M059J (cell line): ENCODE measurements at regions not wholly inside any gene's neighbourhood (a gene's known extent, or its start where the extent isn't known, plus 50 kb on each side); places are given as distances from the start of the nearest gene placed in this dataset.

ENCODE experiments used
- DNase-seq: peaks from one replicate; pipeline ENCODE4 v3.0.0-alpha.2; 2012; ENCODE audit warnings: low read depth

DNA sequence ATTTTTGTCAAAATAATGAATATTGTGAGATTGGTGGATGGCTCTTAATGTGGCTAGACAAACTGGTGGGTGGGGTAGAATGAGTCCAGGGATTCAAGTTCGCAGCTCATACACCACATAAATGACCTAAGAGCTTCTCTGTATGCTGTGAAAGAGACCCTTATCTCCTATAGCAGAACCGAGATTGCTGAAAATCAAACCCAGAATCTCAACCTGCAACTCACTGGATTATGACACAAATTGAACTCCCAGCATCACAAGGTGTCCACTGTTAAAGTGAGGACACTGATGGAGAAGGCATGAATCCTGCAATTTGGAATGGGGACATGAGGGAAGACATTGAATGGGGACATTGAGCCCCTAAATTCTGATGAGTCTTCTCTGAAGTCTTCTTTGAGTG, 51.3 kb upstream of the CNKSR3 start:
- no peak for DNase-seq

DNA sequence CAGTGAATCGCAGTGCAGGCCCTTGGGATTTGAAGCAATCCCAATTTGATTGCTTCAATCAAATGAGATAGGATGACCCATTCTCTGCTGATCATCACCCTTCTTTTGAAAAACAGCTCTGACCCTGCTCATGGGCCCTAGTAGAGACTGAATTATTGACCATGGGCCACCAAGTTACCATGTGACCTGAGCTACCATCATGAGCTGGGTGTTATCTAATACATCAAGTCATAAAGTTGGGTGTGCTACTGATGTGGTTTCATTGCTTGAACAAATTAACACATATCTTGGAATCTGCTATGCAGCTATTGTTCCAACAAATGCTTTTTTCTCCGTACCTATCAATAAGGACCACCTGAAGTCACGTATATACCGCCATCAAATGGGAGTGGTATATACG, 54.8 kb upstream of the CNKSR3 start:
- DNase-seq, result no peak

DNA sequence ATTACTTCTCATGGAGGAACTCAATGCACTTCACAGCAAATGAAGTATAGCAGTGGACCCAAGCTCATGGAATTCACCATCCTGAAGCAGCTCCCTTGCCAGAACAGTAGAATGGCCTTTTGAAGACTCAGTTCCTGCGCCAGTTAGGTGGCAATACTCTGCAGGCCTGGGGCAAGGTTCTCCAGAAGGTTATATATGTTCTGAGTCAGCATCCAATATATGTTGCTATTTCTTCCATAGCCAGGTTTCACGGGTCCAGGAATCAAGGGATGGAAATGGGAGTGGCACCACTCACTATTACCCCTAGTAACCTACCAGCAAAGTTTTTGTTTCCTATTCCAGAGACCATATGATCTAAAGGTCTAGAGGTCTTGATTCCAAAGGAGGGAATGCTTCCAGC, 56.4 kb upstream of the CNKSR3 start:
- DNase-seq, result no peak

DNA sequence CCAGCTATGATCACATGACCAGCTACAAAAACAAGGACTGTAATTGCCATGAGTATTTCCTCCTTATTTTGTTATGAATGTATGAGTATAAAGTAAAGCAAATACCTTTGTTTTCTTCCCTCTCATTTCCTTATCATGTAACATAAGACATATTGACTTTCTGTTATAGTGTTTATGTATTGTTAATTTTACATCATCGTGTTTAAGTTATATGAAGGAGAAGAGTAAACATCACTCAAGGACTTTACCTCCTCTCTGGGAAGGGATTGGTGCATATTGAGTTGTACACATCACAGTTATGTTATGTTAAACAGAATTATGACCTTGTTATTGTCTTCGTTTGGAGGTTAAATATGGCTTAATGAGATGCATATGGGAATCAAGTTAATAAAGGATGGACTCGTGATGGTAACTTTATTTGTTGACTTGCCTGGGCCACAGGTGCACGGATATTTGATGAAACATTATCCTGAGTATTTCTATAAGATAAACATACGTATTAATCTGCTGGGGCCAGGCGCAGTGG, 57.3 kb upstream of the CNKSR3 start:
- DNase-seq, result no peak

DNA sequence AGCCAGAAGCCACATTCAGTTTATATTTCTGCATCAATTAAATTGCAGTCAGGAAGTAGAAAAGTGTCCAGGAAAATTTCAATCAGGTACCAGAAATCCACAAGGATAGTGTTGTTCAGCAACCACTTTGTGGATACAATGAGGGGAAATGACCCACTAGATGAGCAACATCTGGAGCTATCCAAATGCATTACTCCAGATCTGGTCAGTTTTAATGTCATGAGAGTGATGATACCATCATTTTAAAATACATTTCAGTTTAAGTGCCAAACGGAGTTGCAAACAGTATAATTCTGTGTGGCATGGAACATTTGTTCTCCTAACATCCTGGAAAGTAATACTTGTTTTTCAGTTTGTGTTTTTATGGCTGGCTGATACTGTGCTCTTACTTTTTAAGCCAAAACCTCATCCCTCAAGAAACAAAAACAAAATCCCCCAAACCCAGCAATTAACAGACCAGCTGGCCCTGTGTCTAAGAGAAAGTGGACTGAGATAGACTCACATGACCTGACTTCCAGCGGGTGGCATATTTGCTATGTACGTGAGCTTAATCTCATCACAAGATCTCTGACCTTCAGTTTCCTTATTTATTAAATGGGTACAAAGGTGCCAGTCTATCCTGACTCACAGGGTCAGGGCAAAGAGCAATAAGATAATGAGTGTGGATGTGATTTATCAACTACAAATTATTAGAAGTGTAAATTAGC, 58.8 kb upstream of the CNKSR3 start:
- DNase-seq, result no peak

DNA sequence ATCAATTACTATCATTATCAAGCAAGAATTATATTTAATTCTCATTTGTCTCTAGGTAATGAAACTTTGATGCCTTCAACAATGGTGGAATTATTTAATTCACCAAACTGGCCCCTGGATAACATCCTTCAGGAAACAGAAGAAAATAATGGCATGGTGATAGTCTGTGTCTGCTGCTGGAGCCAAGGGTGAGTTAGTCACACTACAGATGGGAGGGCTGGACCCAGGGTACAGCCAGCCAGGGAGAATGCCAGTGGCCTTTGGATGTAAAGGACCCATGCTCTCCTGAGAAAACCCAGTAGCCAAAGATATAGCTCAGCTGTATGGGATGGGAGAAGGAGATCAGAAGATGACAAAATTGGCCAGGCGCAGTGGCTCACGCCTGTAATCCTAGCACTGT, 60.0 kb upstream of the CNKSR3 start:
- DNase-seq, result no peak

DNA sequence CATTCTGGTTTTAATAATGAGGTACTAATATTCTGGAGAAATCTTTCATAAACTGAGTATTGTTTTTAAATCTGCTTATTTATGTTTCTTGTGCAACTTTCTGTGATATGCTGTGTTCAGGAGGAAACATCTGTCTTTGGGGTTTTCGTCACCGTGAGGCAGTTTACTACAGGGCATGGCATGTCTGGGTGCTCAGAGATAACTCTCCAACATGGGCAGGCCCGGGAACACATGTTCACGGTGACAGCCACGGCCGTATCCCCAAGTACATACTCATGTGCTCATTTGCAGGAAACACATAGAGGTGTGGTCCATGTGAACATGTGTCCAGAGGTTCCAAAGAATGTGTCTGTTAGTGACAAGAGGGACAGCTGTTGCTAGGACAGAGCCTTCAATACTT, 62.1 kb upstream of the CNKSR3 start:
- no peak for DNase-seq

DNA sequence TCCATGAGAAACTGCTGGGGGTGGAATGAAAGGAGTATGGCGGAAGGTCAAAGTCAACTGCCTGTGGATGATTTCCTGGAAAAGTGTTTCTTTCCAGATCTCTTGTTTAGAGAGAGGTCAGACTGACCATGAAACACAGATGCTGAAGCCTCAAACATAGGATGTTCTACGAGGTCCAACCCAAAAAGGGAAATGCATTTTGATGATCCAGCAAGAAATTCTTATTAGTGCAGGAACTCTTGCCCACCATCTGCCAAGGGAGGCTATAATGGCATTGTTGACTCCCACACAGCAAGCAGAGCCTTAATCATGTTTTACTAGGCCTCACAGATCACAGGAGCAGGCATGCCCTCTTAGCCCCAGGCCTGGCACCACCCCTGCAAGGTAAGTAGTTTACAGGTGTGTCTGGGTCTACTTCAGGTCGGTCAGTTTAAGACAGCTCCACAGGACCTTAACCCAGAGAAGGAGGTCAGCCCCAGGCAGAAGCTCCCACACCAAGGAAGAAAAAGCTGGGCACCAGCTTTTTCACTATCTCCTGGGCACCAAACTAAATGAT, 67.6 kb upstream of the CNKSR3 start:
- DNase-seq, result no peak

DNA sequence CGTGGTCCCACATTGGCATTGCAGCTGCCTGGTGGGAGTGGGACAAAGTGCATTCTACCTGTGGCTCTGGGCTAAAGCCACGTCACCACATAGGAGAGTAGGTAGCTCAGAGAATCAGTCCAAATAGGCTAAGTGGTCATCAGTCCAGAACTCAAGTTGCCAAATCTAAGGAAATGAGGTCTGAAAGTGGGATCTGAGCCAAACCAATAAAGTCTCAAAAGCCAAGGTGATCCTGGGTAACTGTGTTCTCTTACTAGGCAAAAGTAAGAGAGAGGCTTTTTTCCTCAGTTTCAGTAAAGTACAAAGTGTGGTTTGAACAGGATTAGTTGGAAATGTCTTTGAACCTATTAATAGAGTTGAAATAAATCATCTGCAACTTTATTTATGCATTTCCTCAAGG, 68.6 kb upstream of the CNKSR3 start:
- peak; percentile 60 for DNase-seq

DNA sequence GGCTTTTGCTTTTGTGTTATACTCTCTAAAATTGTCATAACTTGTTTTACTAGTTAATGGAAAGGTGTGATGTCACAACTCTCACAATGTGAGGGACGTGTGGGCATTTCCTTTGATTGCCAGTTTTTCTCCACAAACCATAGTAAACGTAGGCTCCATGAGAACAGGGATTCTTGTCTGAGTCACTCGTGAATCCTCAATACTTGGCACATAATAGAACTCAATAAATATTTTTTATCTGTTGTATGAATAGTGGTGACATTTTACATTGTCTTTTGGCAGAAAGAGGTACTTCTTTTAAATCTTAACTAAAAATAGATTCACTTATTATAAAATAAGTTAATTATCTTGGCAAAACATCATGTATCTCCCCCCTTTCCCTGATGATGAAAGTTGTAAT, 69.0 kb upstream of the CNKSR3 start:
- DNase-seq, result peak; percentile 22

DNA sequence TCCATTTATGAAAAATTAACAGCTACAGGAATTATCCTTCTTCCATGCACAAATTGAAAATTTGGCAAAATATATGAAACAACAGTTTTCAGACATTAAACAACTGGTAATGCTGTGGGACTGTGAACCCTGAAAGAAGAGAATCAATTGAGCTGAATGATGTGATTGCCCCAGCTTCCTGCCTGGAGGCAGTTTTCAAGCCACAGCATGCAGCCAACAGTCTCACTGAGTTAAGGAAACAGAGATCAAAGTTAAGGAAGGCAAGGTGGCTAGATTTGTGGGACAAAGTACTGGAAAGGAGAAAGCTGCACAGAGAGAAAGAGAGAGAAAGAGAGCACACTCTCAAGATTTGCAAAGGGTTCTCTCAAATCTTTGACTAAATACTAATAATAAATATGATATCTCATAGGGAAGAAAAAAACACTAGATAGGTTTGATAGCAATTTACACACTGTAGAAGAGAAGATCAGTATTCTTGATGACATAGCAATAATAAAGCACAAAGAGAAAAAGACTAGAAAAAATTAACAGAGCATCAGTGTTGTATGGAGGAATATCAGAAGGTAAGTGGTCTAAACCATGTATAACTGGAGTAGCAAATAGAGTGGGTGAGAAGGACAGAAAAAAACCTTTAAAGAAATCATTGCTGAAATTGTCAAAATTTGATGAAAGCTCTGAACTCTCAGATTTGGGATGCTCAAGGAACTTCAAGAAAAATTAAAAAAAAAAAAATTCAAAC, 70.1 kb upstream of the CNKSR3 start:
- DNase-seq, result peak; percentile 5

DNA sequence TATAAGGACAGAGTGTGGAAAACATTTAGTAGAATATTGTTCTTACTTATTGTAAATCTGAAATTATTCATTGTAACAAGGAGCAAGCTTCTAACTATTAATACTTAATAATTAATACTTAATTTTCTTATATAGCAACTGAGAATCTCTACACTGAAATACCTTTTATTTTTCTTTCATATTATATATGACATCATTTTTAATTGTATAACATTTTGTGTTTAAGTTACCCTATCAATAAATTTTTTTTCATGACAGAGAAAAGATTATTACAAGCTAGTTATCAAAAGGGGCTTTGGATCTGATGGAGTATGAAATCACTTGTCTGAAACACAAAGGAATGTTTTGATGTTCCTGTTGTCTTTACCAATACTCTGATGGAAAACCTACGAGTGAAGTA, 72.2 kb upstream of the CNKSR3 start:
- no peak for DNase-seq

DNA sequence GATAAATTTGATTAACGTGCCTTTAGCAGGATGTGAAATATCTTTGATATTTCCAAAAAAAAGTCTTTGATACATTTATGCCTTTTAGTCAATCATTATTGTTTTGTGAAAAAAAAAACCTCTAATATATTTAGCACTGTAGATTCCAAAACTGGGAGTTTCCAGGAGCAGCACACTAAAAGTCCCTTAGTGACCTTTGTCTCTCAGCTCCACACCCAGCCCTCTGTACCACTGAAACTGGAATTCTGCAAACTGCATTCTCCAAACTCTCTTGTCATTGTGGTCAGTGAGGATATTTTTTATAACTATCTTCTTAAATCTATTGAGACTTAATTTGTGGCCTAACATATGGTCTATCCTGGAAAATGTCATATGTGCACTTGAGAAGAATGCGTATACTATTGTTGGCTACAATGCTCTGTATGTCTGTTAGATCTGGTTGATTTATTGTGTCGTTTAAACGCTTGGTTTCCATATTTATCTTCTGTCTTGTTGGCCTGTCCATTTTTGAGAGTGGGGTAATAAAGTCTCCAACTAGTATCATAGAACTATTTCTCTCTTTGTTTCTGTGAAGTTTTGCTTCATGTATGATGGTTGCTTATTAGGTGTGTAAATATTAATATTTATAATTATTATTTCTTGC, 73.2 kb upstream of the CNKSR3 start:
- DNase-seq, result no peak

DNA sequence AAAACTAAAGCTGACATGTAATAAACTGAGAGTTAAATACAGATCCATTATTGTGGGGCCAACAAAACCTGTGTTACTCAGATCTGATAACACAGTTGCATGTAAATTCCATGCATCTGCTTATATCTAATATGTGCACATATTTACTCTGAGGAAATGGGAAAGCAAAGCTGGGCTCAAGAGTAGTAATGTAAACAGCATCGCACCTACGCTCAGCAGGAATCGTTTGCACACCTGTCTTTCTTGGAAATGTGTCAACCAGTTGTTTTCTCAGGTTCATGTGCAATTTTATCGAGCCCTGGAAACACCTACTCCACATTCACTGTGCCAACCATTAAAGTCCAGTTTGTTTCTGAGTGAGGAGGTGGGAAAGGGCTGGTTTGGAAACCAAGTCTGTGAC, 80.3 kb upstream of the CNKSR3 start:
- no peak for DNase-seq

DNA sequence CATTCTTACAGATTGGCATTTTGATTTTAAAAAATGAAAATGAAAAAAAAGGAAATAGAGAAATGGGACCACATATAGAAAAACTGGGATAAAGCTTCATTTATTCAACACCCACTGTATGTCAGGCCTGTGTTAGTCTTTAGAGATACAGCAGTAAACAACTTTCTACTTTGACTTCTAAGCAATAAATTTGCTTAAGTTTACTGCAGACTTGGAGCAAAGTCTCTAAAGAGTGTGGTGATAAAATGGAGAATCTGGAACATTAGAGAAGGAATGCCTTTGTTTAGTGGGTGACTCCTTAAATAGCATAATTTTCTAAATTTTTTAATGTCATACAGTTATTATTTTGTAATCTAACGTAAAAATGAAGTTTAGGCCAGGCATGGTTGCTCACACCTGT, 80.7 kb upstream of the CNKSR3 start:
- DNase-seq, result no peak

DNA sequence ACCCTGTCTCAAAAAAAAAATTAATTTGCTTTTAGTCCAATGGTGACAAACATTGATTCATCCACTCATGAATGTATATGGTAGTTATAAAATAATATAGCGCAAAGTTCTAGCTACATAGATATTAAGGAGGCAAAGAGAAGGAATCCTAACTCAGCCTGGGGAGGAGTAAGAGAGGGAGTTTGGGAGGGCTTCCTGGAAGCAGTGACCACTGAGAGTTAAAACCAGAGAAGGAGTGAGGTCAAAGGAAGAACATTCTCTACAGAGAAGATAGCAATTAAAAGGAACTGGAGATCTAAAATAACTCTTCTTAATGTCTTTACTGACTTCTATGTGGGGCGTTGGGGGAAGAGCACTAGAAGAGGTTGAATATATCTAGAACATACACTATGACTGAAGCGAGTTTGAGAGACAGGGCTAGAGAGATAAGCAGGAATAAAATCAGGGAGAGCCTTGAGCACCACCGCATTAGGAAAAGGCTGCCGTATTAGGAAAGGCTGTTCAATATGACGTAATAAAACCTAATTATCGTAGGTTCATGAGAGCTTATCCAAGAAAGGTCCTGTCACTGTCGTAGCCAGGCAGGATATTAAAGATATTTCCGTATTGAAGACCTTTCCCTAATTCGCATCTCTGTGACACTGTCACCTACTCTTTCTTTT, 81.8 kb upstream of the CNKSR3 start:
- DNase-seq, result no peak

DNA sequence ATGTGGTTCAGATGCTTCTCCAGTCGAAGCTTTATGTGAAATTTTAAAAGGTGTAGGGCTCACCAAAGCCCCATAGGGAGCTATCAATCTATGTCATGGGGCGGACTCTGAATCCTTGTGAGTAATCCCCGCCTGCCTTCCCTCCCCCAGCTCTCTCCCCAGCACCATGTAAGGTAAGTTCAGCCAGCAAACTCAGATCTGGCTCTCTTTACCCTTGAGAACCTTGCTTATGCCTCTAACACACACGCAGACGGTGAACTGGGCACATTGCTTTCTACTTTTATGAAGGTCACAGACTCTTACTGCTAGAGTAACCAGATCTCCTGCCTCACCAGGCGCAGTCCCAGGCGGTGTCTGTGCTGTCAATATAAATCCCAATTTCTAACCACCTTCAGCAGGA, 82.6 kb upstream of the CNKSR3 start:
- DNase-seq, result no peak

DNA sequence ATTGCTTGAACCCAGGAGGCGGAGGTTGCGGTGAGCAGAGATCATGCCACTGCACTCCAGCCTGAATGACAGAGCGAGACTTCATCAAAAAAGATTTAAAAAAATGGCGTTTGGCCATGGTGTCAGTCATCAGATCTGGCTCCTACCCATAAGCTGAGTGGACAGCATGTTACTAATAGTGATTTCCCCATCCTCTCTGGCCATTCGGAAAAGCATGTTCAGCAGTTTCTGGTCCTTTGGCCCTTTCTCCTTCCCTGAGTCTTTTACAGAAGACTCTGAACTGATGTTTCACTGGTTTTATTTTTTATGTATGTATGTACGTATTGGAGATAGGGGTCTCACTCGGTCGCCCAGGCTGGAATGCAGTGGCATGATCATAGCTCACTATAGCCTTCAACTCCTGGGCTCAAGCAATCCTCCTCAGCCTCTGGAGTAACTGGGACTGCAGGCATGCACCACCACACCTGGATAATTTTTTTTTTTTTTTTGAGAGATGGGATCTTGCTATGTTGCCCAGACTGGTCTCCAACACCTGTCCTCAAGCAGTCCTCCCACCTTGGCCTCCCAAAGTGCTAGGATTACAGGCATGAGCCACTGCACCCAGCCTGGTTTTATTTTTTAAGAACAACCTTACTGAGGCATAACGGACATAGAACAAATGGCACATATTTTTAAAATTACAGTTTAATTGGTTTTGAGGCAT, 84.2 kb upstream of the CNKSR3 start:
- DNase-seq, result no peak

DNA sequence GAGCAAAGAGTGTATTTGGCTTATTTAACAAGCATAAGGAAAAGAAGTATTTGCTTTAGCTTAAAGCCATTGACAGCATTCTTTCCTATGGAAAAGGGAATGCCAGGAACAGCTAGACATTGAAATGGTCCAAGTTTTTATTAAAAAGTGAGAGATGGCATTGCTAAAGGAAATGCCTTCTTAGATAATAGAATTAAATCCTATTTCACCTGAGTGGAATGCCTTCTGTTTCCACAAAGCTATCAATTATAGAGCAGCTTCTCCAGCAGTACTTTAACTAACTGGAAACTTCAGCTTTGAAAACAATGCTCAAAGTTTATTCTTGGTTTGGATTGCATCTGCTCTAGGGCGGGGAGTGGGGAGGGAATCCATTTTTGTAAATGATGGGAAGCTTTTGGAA, 85.1 kb upstream of the CNKSR3 start:
- DNase-seq, result no peak

DNA sequence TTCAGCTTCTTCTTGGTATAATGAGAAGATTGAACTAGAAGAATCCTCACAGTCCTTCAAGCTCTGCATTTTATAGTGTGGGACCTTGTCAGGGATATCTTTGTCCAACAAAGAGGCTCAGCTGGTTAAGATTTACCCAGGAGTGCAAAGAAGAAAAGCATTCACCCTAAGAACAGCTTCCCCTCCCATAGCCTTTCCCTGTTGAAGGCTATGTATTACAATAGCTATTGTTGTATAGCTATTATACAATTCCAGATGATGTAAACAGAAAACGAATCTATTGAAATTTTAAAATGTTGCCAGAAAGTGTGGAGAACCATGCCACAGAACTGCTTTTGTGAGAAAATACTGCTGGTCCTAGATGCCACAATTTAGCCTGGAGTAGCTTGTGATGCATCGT, 85.5 kb upstream of the CNKSR3 start:
- DNase-seq, result no peak

DNA sequence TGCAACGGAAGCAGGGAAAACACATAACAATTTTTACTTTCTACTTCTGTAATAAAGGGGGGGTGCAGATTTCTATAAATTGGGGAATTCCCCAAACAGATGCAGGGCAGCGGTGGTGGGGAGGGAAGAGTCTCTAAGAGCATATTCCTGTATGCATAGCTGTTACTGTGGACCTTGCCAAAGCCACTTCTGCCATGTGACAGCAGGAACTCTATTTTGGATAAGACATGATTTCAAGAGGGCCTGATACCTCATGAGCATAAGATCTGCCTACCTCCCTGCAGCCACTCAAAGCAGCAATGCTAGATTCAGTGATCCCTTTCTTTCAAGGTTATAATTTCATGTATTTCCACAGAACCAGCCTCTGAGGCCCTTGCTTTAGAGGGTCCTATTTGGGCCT, 86.2 kb upstream of the CNKSR3 start:
- no peak for DNase-seq

DNA sequence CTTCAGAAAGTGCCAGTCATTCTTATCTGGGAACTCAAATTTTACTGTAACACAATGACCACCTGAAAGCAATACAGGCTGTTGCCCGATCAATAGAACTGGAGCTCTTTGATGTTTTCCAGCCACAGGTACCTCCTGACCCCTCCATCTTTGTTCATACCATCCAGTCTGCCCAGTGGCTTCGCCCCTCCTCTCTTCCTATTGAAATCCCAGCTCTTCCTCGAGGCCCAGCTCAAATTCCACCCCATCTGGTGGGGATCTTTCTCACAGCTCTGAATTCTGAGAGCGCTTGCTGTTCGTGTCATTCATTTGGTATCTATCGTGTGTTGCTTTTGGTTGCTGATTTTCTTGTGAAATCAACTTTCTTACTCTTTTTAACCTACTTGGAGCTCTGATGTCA, 87.9 kb upstream of the CNKSR3 start:
- DNase-seq, result no peak
